ENCODE measurements at regions not wholly inside any gene's neighbourhood (a gene's known extent, or its start where the extent isn't known, plus 50 kb on each side); places are given as distances from the start of the nearest gene placed in this dataset.

DNA sequence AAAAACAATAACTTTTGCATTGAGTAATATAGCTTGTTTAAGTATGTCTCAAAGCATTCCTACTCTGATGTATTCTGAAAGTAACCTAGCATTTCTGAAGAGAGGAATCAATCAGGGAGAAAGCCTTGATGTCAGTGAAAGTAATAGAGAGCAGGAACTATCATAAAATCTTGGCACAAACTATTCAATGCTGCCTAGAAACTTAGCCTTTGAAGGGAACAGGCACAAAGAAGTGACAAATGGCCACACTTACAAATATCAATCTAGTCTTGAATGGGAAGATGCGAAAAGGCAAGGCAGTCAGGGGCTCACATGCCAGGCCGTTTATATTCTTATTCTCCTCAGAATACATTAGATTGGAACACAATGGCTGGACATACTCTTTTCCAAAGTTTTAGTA is 576.5 kb upstream of the ANO3 start:
- no peaks in the 10 kb centered on the region for H3K4me1 ChIP-seq (ENCODE audit: insufficient read depth, low read length, poor library complexity, severe bottlenecking)
- H3K4me2 ChIP-seq (ENCODE audit: low read length) = no peak overlapping the region
- intact Hi-C loops (cut with micrococcal nuclease; ENCODE audit: unreplicated experiment) = no loop called here
- POLR2A ChIA-PET = interaction anchor here (0.6 kb wide), 1 partner anchor 11 kb away, joined by 3 read pairs; no protein-coding TSS in a partner anchor
- DNase-seq (ENCODE audit: low spot score) = no peak
- no peaks in the 10 kb centered on the region for H4K20me1 ChIP-seq (ENCODE audit: insufficient read depth, low read length)
- H3K79me2 ChIP-seq (ENCODE audit: insufficient read depth, low read depth, low read length) = no peaks in the 10 kb centered on the region
- H2AFZ ChIP-seq (ENCODE audit: low read length) = no peak overlapping the region
- no TSS peak for BruUV-seq (replicated peaks)
- no peaks in the 10 kb centered on the region for H3K36me3 ChIP-seq (ENCODE audit: insufficient read depth, low read length)
- H3K9me2 ChIP-seq (ENCODE audit: insufficient read depth, low read length) = no peaks in the 10 kb centered on the region
- no peak overlapping the region for H3K27ac ChIP-seq (ENCODE audit: low read depth, low read length, poor library complexity, severe bottlenecking)
- CTCF ChIA-PET (ENCODE audit: unreplicated experiment) = no interaction called here
- H3K4me3 ChIP-seq (ENCODE audit: low read depth, low read length, poor library complexity, severe bottlenecking) = no peak overlapping the region
- no peaks in the 10 kb centered on the region for H3K9me3 ChIP-seq (ENCODE audit: low read length)
- TF ChIP-seq EZH2phosphoT487 (IDR thresholded peaks at IDR 0.05; ENCODE audit: borderline replicate concordance, low read depth, low read length) (no peak), CTCF (conservative IDR thresholded peaks at IDR 0.05; ENCODE audit: low read length) (no peak)

DNA sequence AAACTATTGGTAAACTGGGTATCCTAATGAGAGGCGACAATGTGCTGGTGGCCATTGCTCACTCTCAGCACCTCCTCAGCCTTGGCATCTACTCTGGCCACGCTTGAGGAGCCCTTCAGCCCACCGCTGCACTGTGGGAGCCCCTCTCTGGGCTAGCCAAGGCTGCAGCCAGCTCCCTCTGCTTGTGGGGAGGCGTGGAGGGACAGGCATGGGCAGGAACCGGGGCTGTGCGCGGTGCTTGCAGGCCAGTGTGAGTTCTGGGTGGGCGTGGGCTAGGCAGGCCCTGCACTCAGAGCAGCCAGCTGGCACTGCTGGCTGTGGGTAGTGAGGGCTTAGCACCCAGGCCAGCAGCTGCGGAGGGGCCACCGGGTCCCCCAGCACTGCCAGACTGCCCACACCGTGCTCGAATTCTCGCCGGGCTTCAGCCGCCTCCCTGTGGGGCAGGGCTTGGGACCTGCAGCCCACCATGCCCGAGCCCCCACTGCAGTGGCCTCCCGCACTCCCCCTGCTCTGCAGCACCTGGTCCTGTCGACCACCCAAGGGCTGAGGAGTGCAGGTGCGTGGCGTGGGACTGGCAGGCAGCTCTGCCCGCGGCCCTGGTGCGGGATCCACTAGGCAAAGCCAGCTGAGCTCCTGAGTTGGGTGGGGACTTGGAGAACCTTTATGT is 575.9 kb upstream of the ANO3 start:
- no peaks in the 10 kb centered on the region for H3K79me2 ChIP-seq (ENCODE audit: insufficient read depth, low read depth, low read length)
- H3K27ac ChIP-seq (ENCODE audit: low read depth, low read length, poor library complexity, severe bottlenecking) = no peak overlapping the region
- TF ChIP-seq CTCF (conservative IDR thresholded peaks at IDR 0.05; ENCODE audit: low read length) (no peak), EZH2phosphoT487 (IDR thresholded peaks at IDR 0.05; ENCODE audit: borderline replicate concordance, low read depth, low read length) (no peak)
- H3K4me1 ChIP-seq (ENCODE audit: insufficient read depth, low read length, poor library complexity, severe bottlenecking) = no peaks in the 10 kb centered on the region
- no TSS peak for BruUV-seq (replicated peaks)
- H3K4me2 ChIP-seq (ENCODE audit: low read length) = no peak overlapping the region
- no peaks in the 10 kb centered on the region for H3K9me3 ChIP-seq (ENCODE audit: low read length)
- no peaks in the 10 kb centered on the region for H3K9me2 ChIP-seq (ENCODE audit: insufficient read depth, low read length)
- H3K36me3 ChIP-seq (ENCODE audit: insufficient read depth, low read length) = no peaks in the 10 kb centered on the region
- H2AFZ ChIP-seq (ENCODE audit: low read length) = no peak overlapping the region
- no peaks in the 10 kb centered on the region for H4K20me1 ChIP-seq (ENCODE audit: insufficient read depth, low read length)
- no peak overlapping the region for H3K4me3 ChIP-seq (ENCODE audit: low read depth, low read length, poor library complexity, severe bottlenecking)
- intact Hi-C loops (cut with micrococcal nuclease; ENCODE audit: unreplicated experiment) = no loop called here
- ChIA-PET CTCF (ENCODE audit: unreplicated experiment) (no interaction called here), POLR2A (interaction anchor here (0.6 kb wide), 1 partner anchor 10 kb away, joined by 3 read pairs; no protein-coding TSS in a partner anchor)
- DNase-seq (ENCODE audit: low spot score) = no peak

- intact Hi-C loops (cut with micrococcal nuclease; ENCODE audit: unreplicated experiment) = no loop called here
- H3K27ac ChIP-seq (ENCODE audit: low read depth, low read length, poor library complexity, severe bottlenecking) = no peak overlapping the region
- H3K79me2 ChIP-seq (ENCODE audit: insufficient read depth, low read depth, low read length) = no peaks in the 10 kb centered on the region
- H3K4me1 ChIP-seq (ENCODE audit: insufficient read depth, low read length, poor library complexity, severe bottlenecking) = no peaks in the 10 kb centered on the region
- no peaks in the 10 kb centered on the region for H4K20me1 ChIP-seq (ENCODE audit: insufficient read depth, low read length)
- no peak overlapping the region for H3K4me2 ChIP-seq (ENCODE audit: low read length)
- CTCF ChIA-PET (ENCODE audit: unreplicated experiment) = no interaction called here
- BruUV-seq (replicated peaks) = no TSS peak
- H3K9me2 ChIP-seq (ENCODE audit: insufficient read depth, low read length) = no peaks in the 10 kb centered on the region
- H3K4me3 ChIP-seq (ENCODE audit: low read depth, low read length, poor library complexity, severe bottlenecking) = no peak overlapping the region
- no peak for DNase-seq (ENCODE audit: low spot score)
- TF ChIP-seq CTCF (conservative IDR thresholded peaks at IDR 0.05; ENCODE audit: low read length) (no peak), EZH2phosphoT487 (IDR thresholded peaks at IDR 0.05; ENCODE audit: borderline replicate concordance, low read depth, low read length) (no peak)
- H3K36me3 ChIP-seq (ENCODE audit: insufficient read depth, low read length) = no peaks in the 10 kb centered on the region
- H3K9me3 ChIP-seq (ENCODE audit: low read length) = no peaks in the 10 kb centered on the region
- no peak overlapping the region for H2AFZ ChIP-seq (ENCODE audit: low read length)
- POLR2A ChIA-PET = interaction anchor here (0.6 kb wide), 1 partner anchor 357 kb away, joined by 4 read pairs; no protein-coding TSS in a partner anchor
Measured at GRCh38 chr11:25758145-25758661, 573.7 kb upstream of the ANO3 start.
